PC-3 (cell line): ENCODE measurements at regions not wholly inside any gene's neighbourhood (a gene's known extent, or its start where the extent isn't known, plus 50 kb on each side); places are given as distances from the start of the nearest gene placed in this dataset.

Experiments used
- ATAC-seq: fragments of 200-7000 bp; cut with Tn5 transposase; 2 replicates; pipeline ENCODE4 v1.9.1; 2020; ENCODE audit warnings: mild to moderate bottlenecking, moderate library complexity
- BruUV-seq: library from RNA; stranded (reverse); fragments of 400-500 nt; replicated peaks from 2 replicates; lab custom pipeline; 2021; lab: Mats Ljungman, UMichigan
- CTCF ChIA-PET: fragments of 300-600 bp; sonication (Branson Sonifier 250); formaldehyde crosslinking; loops from one replicate; lab custom pipeline; 2022; ENCODE audit warnings: antibody characterized with exemption; lab: Charles Lee
- POLR2A ChIA-PET: fragments of 300-600 bp; sonication (Branson Sonifier 250); formaldehyde crosslinking; loops from one replicate; lab custom pipeline; 2022; ENCODE audit warnings: antibody characterized with exemption; ENCODE audit not compliant: unreplicated experiment; lab: Charles Lee
- DNase-seq: peaks from one replicate; pipeline ENCODE4 v3.0.0-alpha.2; 2015
- H2AFZ ChIP-seq: fragments of 300-600 bp; sonication (generic); 2 replicates; pipeline ENCODE4 v1.6.0; 2016; ENCODE audit warnings: antibody characterized with exemption, low read length
- H3F3A ChIP-seq: fragments of 300-600 bp; sonication (generic); one replicate; pipeline ENCODE4 v1.6.0; 2017; ENCODE audit warnings: antibody characterized with exemption, low read length, control low read depth, mild to moderate bottlenecking; ENCODE audit not compliant: unreplicated experiment
- H3K27ac ChIP-seq: fragments of 300-600 bp; sonication (generic); 2 replicates; pipeline ENCODE4 v1.5.1; 2016; ENCODE audit warnings: mild to moderate bottlenecking, low read length
- H3K27me3 ChIP-seq: fragments of 300-600 bp; sonication (generic); 2 replicates; pipeline ENCODE4 v1.6.1; 2016; ENCODE audit warnings: low read length, mixed read lengths
- H3K36me3 ChIP-seq: fragments of 300-600 bp; sonication (generic); 2 replicates; pipeline ENCODE4 v1.6.1; 2016; ENCODE audit warnings: low read depth, mixed run types, low read length, mixed read lengths
- H3K4me1 ChIP-seq: fragments of 300-600 bp; sonication (generic); 2 replicates; pipeline ENCODE4 v1.5.1; 2016; ENCODE audit warnings: low read length; ENCODE audit not compliant: insufficient read depth
- H3K4me2 ChIP-seq: fragments of 300-600 bp; sonication (generic); 2 replicates; pipeline ENCODE4 v1.6.0; 2016; ENCODE audit warnings: low read length
- H3K4me3 ChIP-seq: fragments of 300-600 bp; sonication (generic); 2 replicates; pipeline ENCODE4 v1.5.1; 2016; ENCODE audit warnings: mild to moderate bottlenecking, low read length, mixed read lengths
- H3K79me2 ChIP-seq: fragments of 300-600 bp; sonication (generic); 2 replicates; pipeline ENCODE4 v1.6.1; 2017; ENCODE audit warnings: low read length, mixed read lengths
- H3K9ac ChIP-seq: fragments of 300-600 bp; sonication (generic); 2 replicates; pipeline ENCODE4 v1.6.0; 2016; ENCODE audit warnings: mild to moderate bottlenecking, low read length
- H3K9me2 ChIP-seq: fragments of 300-600 bp; sonication (generic); replicated peaks from 2 replicates; pipeline ENCODE4 v1.6.1; 2016; ENCODE audit warnings: mixed run types, low read length, mixed read lengths
- H3K9me3 ChIP-seq: fragments of 300-600 bp; sonication (generic); 2 replicates; pipeline ENCODE4 v1.6.1; 2016; ENCODE audit warnings: low read length, mixed read lengths
- H4K20me1 ChIP-seq: fragments of 300-600 bp; sonication (generic); 2 replicates; pipeline ENCODE4 v1.6.1; 2016; ENCODE audit warnings: low read length, mixed read lengths
- CTCF ChIP-seq: fragments of 300-600 bp; sonication (generic); conservative IDR thresholded peaks from 2 replicates; pipeline ENCODE4 v1.5.1; 2017; ENCODE audit warnings: antibody characterized with exemption, low read depth, mild to moderate bottlenecking, low read length
- EZH2 ChIP-seq: fragments of 300-600 bp; sonication (generic); IDR thresholded peaks from one replicate; pipeline ENCODE4 v1.6.1; 2017; ENCODE audit warnings: antibody characterized with exemption, mild to moderate bottlenecking, low read length; ENCODE audit not compliant: unreplicated experiment
- EZH2phosphoT487 ChIP-seq: fragments of 300-600 bp; sonication (generic); IDR thresholded peaks from 2 replicates; pipeline ENCODE4 v1.6.1; 2018; ENCODE audit warnings: mild to moderate bottlenecking, antibody characterized with exemption, low read length, borderline replicate concordance
- intact Hi-C: fragments of 100-400 bp; cut with micrococcal nuclease; formaldehyde crosslinking; loops from 2 replicates; pipeline ENCODE4 v1.9.0; 2023

- Histone ChIP-seq H2AFZ (no peak overlapping the region), H3K79me2 (no peaks in the 10 kb centered on the region), H3K27me3 (no peaks in the 10 kb centered on the region), H3F3A (no peaks in the 10 kb centered on the region), H3K9me2 (no peaks in the 10 kb centered on the region), H3K4me3 (no peak overlapping the region), H3K9me3 (no peaks in the 10 kb centered on the region), H3K9ac (no peak overlapping the region), H3K36me3 (no peaks in the 10 kb centered on the region), H4K20me1 (no peaks in the 10 kb centered on the region), H3K4me1 (no peaks in the 10 kb centered on the region), H3K4me2 (no peak overlapping the region), H3K27ac (no peak overlapping the region)
- ATAC-seq: no peak
- POLR2A ChIA-PET: no interaction called here
- CTCF ChIA-PET: no interaction called here
- no peak for DNase-seq
- intact Hi-C loops: no loop called here
- TF ChIP-seq EZH2phosphoT487 (no peak), CTCF (no peak), EZH2 (no peak)
- BruUV-seq: no TSS peak
These were observed 200.9 kb upstream of the TBX20 start for GRCh38 chr7:35454575-35455385.

- no peak for TF ChIP-seq CTCF
- TF ChIP-seq EZH2phosphoT487: no peak
- TF ChIP-seq EZH2: no peak
- H3K27me3 ChIP-seq: peaks cover 35% of the 10 kb centered on the region
- ChIA-PET CTCF (no interaction called here), POLR2A (no interaction called here)
- DNase-seq (no peak), ATAC-seq (no peak)
- no peaks in the 10 kb centered on the region for H3K79me2 ChIP-seq
- H3K9me3 ChIP-seq: no peaks in the 10 kb centered on the region
- H2AFZ ChIP-seq: no peak overlapping the region
- no peaks in the 10 kb centered on the region for H4K20me1 ChIP-seq
- H3K9ac ChIP-seq: no peak overlapping the region
- H3F3A ChIP-seq: no peaks in the 10 kb centered on the region
- no peaks in the 10 kb centered on the region for H3K36me3 ChIP-seq
- no peak overlapping the region for H3K27ac ChIP-seq
- H3K4me3 ChIP-seq: no peak overlapping the region
- BruUV-seq: no TSS peak
- no peaks in the 10 kb centered on the region for H3K9me2 ChIP-seq
- intact Hi-C loops: no loop called here
- no peak overlapping the region for H3K4me2 ChIP-seq
- H3K4me1 ChIP-seq: no peaks in the 10 kb centered on the region
These were observed 196.7 kb upstream of the TBX20 start for GRCh38 chr7:35450456-35451214.

- intact Hi-C loops: no loop called here
- Histone ChIP-seq H3K4me2 (no peak overlapping the region), H3K4me1 (no peaks in the 10 kb centered on the region), H3K9me2 (no peaks in the 10 kb centered on the region), H4K20me1 (no peaks in the 10 kb centered on the region), H3K9me3 (no peaks in the 10 kb centered on the region), H3K27me3 (peaks cover 49% of the 10 kb centered on the region), H3K27ac (no peak overlapping the region), H3K9ac (no peak overlapping the region), H3K79me2 (no peaks in the 10 kb centered on the region), H3F3A (no peaks in the 10 kb centered on the region), H3K4me3 (no peak overlapping the region), H2AFZ (no peak overlapping the region), H3K36me3 (no peaks in the 10 kb centered on the region)
- CTCF ChIA-PET: no interaction called here
- no TSS peak for BruUV-seq
- POLR2A ChIA-PET: no interaction called here
- ATAC-seq: no peak
- TF ChIP-seq EZH2 (no peak), EZH2phosphoT487 (no peak), CTCF (no peak)
- no peak for DNase-seq
These were observed 194.6 kb upstream of the TBX20 start for GRCh38 chr7:35448486-35448885.
